MM.1S (cell line): ENCODE measurements at regions not wholly inside any gene's neighbourhood (a gene's known extent, or its start where the extent isn't known, plus 50 kb on each side); places are given as distances from the start of the nearest gene placed in this dataset.

ENCODE experiments used
- DNase-seq: peaks from one replicate; pipeline ENCODE4 v3.0.0-alpha.2; 2015
- H2AFZ ChIP-seq: fragments of 300-600 bp; sonication (generic); 2 replicates; pipeline ENCODE4 v1.6.0; 2016; ENCODE audit warnings: antibody characterized with exemption, low read length
- H3F3A ChIP-seq: fragments of 300-600 bp; sonication (generic); 2 replicates; pipeline ENCODE4 v1.6.1; 2016; ENCODE audit warnings: mild to moderate bottlenecking, antibody characterized with exemption, low read length, moderate library complexity, mixed read lengths; ENCODE audit not compliant: insufficient read depth
- H3K27ac ChIP-seq: fragments of 300-600 bp; sonication (generic); 2 replicates; pipeline ENCODE4 v1.5.1; 2016; ENCODE audit warnings: mild to moderate bottlenecking, low read length
- H3K27me3 ChIP-seq: fragments of 300-600 bp; sonication (generic); replicated peaks from 2 replicates; pipeline ENCODE4 v1.6.0; 2016; ENCODE audit warnings: low read length; ENCODE audit not compliant: insufficient read depth
- H3K36me3 ChIP-seq: fragments of 300-600 bp; sonication (generic); replicated peaks from 2 replicates; pipeline ENCODE4 v1.6.1; 2016; ENCODE audit warnings: mild to moderate bottlenecking, low read length, mixed read lengths; ENCODE audit not compliant: insufficient read depth
- H3K4me1 ChIP-seq: fragments of 300-600 bp; sonication (generic); 2 replicates; pipeline ENCODE4 v1.6.1; 2016; ENCODE audit warnings: low read length, mixed read lengths
- H3K4me2 ChIP-seq: fragments of 300-600 bp; sonication (generic); 2 replicates; pipeline ENCODE4 v1.6.0; 2016; ENCODE audit warnings: low read depth, low read length
- H3K4me3 ChIP-seq: fragments of 300-600 bp; sonication (generic); 2 replicates; pipeline ENCODE4 v1.5.1; 2016; ENCODE audit warnings: low read length, mixed read lengths
- H3K79me2 ChIP-seq: fragments of 300-600 bp; sonication (generic); 2 replicates; pipeline ENCODE4 v1.6.1; 2016; ENCODE audit warnings: mixed run types, low read length, mixed read lengths
- H3K9ac ChIP-seq: fragments of 300-600 bp; sonication (generic); 2 replicates; pipeline ENCODE4 v1.6.1; 2016; ENCODE audit warnings: low read length, mixed read lengths
- H3K9me2 ChIP-seq: fragments of 300-600 bp; sonication (generic); replicated peaks from 2 replicates; pipeline ENCODE4 v1.6.1; 2016; ENCODE audit warnings: mild to moderate bottlenecking, low read length, mixed read lengths; ENCODE audit not compliant: insufficient read depth
- H3K9me3 ChIP-seq: fragments of 300-600 bp; sonication (generic); replicated peaks from 2 replicates; pipeline ENCODE4 v1.6.1; 2016; ENCODE audit warnings: mild to moderate bottlenecking, low read length, mixed read lengths; ENCODE audit not compliant: insufficient read depth
- H4K20me1 ChIP-seq: fragments of 300-600 bp; sonication (generic); 2 replicates; pipeline ENCODE4 v1.6.1; 2016; ENCODE audit warnings: mild to moderate bottlenecking, low read length, moderate library complexity, mixed read lengths; ENCODE audit not compliant: insufficient read depth
- EZH2 ChIP-seq: fragments of 300-600 bp; sonication (generic); optimal IDR thresholded peaks from 2 replicates; pipeline ENCODE3; 2017; ENCODE audit warnings: low read depth, mild to moderate bottlenecking, antibody characterized with exemption, low read length, mixed read lengths
- EZH2phosphoT487 ChIP-seq: fragments of 300-600 bp; sonication (generic); IDR thresholded peaks from 2 replicates; pipeline ENCODE4 v1.6.1; 2018; ENCODE audit warnings: antibody characterized with exemption, low read length
- TF ChIP-seq, protein P1 (sequence below): fragments of 300-600 bp; sonication (generic); IDR thresholded peaks from 2 replicates; pipeline ENCODE4 v1.5.1; 2016; ENCODE audit warnings: antibody characterized with exemption, low read length, mixed read lengths

DNA sequence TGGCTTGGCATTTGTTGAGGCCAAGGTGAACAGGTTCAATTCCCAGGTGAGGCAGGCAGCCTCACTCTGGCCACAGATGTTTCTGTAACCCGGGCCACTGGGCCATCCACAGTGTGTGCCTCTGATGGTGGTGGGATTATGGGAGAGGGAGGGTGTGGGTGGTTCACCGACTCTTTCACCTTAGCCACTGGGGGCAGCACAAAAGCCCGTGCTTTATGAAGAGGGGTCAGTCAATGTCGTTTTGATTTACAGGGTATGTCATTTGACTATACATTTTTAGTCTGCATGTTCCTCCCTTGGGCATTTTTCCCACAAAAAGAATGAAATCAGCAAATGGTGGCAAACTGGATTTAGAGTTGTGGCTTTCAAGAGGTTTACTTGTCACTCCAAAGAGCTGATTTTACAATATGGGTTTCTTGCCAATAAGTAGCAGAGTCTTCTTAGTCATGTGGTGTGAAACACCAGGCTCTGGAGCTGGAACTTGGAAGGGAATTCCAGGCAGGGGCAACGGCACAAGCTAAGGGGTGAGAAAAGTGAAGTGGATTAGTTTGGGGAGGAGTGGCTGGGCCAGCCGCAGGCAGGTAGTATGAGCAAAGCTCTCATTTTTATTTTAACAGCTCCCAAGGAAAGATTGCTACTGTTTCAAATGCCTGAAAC, 217.8 kb upstream of the ZBED5 start:
- no peak overlapping the region for H3K4me2 ChIP-seq
- TF ChIP-seq EZH2phosphoT487 (no peak), EZH2 (no peak)
- TF ChIP-seq, protein P1, sequence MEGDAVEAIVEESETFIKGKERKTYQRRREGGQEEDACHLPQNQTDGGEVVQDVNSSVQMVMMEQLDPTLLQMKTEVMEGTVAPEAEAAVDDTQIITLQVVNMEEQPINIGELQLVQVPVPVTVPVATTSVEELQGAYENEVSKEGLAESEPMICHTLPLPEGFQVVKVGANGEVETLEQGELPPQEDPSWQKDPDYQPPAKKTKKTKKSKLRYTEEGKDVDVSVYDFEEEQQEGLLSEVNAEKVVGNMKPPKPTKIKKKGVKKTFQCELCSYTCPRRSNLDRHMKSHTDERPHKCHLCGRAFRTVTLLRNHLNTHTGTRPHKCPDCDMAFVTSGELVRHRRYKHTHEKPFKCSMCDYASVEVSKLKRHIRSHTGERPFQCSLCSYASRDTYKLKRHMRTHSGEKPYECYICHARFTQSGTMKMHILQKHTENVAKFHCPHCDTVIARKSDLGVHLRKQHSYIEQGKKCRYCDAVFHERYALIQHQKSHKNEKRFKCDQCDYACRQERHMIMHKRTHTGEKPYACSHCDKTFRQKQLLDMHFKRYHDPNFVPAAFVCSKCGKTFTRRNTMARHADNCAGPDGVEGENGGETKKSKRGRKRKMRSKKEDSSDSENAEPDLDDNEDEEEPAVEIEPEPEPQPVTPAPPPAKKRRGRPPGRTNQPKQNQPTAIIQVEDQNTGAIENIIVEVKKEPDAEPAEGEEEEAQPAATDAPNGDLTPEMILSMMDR = no peak

DNA sequence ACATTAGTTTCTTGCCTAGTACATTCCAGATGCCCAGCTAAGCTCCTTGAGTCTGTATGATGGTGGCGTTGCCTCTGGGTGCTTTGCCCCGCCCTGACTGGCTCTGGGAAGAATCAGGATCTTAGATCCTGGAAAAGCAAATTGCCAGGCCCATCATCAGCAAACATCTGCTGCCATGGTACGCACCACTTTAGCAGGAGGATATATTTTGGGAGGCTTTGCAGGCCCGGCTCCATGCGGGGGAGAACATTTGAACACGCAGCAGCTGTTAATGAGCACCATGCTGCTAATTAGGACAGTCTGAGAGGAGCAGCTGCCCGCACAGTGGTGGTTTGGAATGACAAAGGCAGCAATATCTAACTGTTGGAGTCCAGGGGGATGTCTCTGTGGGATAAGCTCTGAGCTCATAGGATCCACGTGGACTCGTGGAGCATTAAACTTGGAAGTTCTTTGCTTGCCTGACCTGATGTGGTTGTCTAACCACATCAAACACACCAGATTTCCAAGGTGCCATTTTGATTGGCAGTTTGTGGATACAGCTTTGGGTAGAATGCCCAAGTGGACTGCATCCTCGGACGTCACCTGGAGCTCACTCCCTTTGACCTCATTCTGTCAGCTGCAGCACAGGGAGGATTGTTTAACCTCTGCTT, 217.0 kb upstream of the ZBED5 start:
- no peak overlapping the region for H3K4me3 ChIP-seq
- H3K27me3 ChIP-seq = no peaks in the 10 kb centered on the region
- TF ChIP-seq, protein P1 = no peak
- TF ChIP-seq EZH2phosphoT487 (no peak), EZH2 (no peak)

More for the DNA sequence above, 217.8 kb upstream of the ZBED5 start:
- H3F3A ChIP-seq = no peaks in the 10 kb centered on the region
- H3K9ac ChIP-seq = no peak overlapping the region
- no peak overlapping the region for H3K27ac ChIP-seq
- no peaks in the 10 kb centered on the region for H4K20me1 ChIP-seq
- no peaks in the 10 kb centered on the region for H3K79me2 ChIP-seq
- no peak overlapping the region for H3K4me3 ChIP-seq
- no peaks in the 10 kb centered on the region for H3K27me3 ChIP-seq
- no peaks in the 10 kb centered on the region for H3K9me2 ChIP-seq
- H3K4me1 ChIP-seq = no peaks in the 10 kb centered on the region
- H3K9me3 ChIP-seq = no peaks in the 10 kb centered on the region
- H3K36me3 ChIP-seq = no peaks in the 10 kb centered on the region
- no peak overlapping the region for H2AFZ ChIP-seq
- no peak for DNase-seq

DNA sequence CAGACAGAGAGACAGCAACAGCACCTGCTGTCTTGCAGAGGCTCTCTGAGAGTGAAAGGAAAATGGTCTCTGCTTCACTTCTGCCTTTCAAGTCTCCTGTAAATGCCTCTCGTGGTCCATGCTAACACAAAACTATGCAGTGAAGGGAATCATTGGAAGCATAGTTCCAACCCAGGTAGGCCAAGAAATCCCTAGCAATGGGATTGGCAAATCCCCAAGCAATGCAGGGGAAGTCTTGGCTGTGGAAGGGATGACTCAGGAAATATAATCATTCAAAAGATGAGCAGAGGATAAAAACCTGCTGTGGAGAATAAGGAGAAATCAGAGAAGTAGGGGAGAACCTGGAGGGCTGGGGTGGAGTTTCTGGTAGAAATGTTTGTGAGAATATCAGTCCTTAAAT, 216.1 kb upstream of the ZBED5 start:
- Histone ChIP-seq H3K4me2 (no peak overlapping the region), H3K9me3 (no peaks in the 10 kb centered on the region), H4K20me1 (no peaks in the 10 kb centered on the region), H3K4me3 (no peak overlapping the region), H3K27me3 (no peaks in the 10 kb centered on the region), H3F3A (no peaks in the 10 kb centered on the region), H2AFZ (no peak overlapping the region), H3K4me1 (0 out of 2 replicates have a peak, but pooled peaks cover 3% of the 10 kb centered on the region), H3K36me3 (no peaks in the 10 kb centered on the region), H3K27ac (no peak overlapping the region), H3K9me2 (no peaks in the 10 kb centered on the region), H3K79me2 (no peaks in the 10 kb centered on the region), H3K9ac (no peak overlapping the region)
- TF ChIP-seq EZH2phosphoT487 = no peak
- TF ChIP-seq, protein P1 = no peak
- TF ChIP-seq EZH2 = no peak
- DNase-seq = no peak

More for the DNA sequence above, 217.0 kb upstream of the ZBED5 start:
- H3K9me2 ChIP-seq = no peaks in the 10 kb centered on the region
- no peaks in the 10 kb centered on the region for H3K9me3 ChIP-seq
- no peaks in the 10 kb centered on the region for H3F3A ChIP-seq
- H3K79me2 ChIP-seq = no peaks in the 10 kb centered on the region
- no peaks in the 10 kb centered on the region for H3K36me3 ChIP-seq
- no peak overlapping the region for H3K27ac ChIP-seq
- H2AFZ ChIP-seq = no peak overlapping the region
- no peak overlapping the region for H3K4me2 ChIP-seq
- no peak for DNase-seq
- no peaks in the 10 kb centered on the region for H4K20me1 ChIP-seq
- no peaks in the 10 kb centered on the region for H3K4me1 ChIP-seq
- no peak overlapping the region for H3K9ac ChIP-seq
